HG02885 (cell line): ENCODE measurements at regions not wholly inside any gene's neighbourhood (a gene's known extent, or its start where the extent isn't known, plus 50 kb on each side); places are given as distances from the start of the nearest gene placed in this dataset.

Experiments
- ATAC-seq: cut with Tn5 transposase; IDR thresholded peaks from one replicate; pipeline ENCODE4 v1.9.1; 2021; ENCODE audit warnings: mild to moderate bottlenecking; ENCODE audit not compliant: unreplicated experiment, poor library complexity

GRCh38 chr14:22513066-22513812, 75.8 kb downstream of the DAD1 start:
- ATAC-seq = no peak

DNA sequence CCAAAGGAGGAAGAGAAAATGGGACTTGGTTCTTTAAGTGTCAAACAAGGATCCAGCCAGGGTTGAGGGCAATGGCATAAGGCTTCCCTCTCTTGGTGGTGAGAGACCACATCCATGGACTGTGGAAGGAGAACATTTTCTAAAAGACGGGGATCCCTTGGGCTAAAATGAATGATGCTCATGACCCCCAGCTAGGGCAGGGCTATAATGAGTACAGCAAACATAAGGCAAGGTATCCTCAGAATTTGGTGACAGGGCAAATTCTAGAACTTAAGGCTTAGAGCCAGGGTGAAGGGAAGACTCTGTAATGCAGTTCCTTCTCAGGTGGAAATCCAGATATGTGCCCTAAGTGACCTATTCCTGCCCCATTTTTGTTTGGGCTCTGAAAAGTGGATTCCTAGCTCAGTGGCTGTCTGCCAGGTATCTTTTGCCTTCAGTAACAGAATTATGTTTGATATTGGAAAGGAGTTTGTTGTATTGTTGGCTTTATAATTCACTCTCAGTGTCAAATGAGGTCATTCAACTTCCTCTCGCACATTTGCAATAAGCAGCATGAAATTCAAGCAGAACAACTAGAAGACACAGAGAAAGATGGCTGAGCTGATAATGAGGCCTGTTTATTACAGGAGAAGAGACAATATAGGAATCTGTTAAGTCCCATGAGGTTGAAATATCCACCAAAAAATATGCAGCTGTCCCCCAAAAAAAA, 76.8 kb downstream of the DAD1 start:
- ATAC-seq = no peak

DNA sequence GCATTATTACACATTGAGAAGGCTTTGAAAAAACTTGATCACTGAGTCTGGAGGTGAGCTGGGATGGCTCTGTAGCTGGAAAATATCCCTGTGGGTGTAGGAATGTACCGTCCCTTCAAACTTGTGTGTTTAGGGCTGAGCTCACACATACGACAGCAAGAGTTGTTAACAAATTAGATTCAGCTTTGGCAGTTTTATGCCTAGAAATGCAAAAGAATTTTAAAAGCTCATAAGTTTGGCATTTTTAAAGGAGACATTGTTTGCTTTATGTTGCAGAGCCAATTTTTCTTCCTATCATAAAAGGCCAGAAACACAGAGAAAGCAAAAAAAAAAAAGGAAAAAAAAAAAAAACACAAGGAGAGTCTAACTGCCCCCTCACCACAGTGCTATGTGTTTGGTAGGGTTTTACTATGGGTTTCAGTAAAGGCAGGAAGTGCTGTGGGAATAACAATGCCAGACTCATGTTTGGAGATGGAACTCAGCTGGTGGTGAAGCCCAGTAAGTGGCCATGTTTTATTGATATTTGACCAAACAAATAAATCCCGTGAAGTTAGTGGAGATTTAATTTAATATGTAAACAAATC, 78.4 kb downstream of the DAD1 start:
- no peak for ATAC-seq

DNA sequence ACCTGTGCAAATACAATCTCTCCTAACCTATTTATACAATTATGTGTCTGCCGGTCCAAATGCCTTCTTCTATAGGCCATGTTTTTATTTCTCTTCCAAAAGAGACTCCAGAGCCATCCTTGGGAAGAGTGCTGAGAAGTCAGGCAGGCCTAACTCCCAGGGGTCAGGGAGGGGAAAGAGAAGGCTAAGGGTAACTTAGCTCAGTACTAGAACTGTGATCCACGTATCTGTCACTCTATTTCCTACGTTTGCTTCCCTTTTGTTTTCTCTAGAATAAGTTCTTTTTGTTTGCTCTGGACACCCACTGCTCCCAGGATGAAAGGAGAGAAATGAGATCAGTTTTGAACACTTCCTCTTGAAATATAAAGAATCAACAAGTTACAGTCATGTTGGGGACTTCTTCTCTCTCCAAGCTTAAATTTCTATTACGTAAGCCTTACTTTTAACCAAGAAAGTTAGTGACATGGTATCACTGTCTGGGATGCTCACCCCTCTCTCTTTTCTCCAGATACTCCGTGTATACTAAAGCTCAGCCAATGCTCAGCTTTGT, 79.2 kb downstream of the DAD1 start:
- no peak for ATAC-seq

DNA sequence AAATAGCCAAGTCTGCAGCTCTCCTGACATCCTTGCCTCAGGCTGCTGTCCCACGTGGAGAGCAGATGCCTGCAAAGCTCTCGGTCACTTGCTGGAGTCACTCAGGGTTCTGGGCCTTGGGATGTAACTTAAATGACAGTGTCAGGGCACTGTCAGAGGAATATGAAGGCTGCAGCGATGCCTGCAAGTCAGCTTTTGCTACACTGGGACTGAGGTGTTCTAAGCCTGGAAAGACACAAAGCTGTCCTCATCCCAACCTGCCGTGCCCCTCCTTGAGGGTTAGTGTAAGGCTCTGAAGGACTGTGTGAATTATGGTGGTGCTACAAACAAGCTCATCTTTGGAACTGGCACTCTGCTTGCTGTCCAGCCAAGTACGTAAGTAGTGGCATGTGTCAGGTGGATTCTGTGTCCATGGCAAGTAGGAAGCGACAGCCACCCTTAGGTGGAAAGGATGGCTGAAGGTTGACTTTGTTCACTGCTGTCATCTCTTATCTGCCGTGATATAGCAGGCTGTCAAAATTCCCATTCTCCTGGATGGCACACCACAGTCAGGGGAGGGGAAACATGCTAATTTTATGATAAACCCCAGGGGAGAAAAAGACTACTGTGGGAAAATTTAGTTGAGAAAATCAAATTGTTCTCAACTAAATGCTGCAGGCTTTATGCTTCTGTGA, 79.9 kb downstream of the DAD1 start:
- ATAC-seq = no peak

GRCh38 chr14:22508662-22509035, 80.4 kb downstream of the DAD1 start:
- no peak for ATAC-seq

- ATAC-seq = no peak
These were observed 80.9 kb downstream of the DAD1 start for GRCh38 chr14:22508150-22508457.

- no peak for ATAC-seq
These were observed 82.2 kb downstream of the DAD1 start for GRCh38 chr14:22506778-22507351.

- no peak for ATAC-seq
These were observed 82.7 kb downstream of the DAD1 start for GRCh38 chr14:22506378-22506710.

- ATAC-seq = peak; percentile 48
These were observed 83.2 kb downstream of the DAD1 start for GRCh38 chr14:22505697-22506377.

GRCh38 chr14:22505309-22505696, 83.7 kb downstream of the DAD1 start:
- ATAC-seq = no peak

GRCh38 chr14:22502551-22502950, 86.5 kb downstream of the DAD1 start:
- no peak for ATAC-seq

DNA sequence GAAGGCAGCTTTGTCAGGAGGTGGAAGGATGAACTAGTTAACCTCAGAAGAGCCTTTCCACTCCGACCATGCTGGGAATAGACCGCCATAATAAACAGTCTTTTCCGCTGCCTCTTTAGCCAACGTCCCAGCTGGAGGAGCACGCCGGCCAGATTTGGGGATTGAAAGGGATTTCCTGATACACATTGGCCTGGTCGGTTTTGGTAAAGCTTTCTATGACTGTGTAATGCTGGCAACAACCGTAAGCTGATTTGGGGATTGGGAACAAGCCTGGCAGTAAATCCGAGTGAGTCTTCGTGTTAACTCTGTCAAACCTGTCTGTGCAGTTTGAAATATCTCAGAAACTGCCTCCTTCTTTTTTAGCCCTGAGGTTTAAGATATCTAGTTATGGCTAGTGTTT, 87.0 kb downstream of the DAD1 start:
- ATAC-seq = no peak

DNA sequence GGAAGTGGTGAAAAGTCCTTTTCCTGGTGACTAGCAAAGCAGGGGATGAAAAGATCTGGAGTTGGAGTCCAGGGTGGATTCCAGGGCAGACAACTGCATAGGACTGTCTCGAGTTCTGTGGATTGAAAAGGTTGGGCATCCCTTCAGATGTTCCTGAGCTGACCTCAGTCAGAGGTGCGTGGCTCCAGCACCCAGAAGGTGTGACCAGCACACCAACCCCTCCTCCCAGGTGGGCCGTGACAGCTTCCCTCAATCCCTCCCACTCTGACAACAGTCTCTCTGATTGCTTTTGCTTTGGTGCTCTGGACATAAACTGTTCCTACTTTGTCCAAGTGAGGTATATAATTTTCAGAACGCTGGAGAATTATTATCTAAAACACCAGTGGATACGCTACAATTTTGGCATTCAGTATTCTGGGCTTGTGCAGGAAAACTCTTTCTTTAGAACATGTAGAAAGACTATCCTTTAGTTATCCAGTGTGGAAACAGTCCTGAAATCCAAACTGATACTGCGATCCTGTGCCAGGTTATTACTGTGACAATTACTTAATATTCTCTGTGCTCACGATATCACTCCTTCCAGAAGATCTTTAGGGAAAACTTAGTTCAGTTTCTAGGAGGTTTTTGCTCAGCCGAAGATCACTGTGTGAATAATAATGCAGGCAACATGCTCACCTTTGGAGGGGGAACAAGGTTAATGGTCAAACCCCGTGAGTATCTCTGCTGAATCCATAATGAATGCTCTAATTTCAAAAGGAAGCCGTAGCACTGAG, 87.9 kb downstream of the DAD1 start:
- ATAC-seq = no peak

DNA sequence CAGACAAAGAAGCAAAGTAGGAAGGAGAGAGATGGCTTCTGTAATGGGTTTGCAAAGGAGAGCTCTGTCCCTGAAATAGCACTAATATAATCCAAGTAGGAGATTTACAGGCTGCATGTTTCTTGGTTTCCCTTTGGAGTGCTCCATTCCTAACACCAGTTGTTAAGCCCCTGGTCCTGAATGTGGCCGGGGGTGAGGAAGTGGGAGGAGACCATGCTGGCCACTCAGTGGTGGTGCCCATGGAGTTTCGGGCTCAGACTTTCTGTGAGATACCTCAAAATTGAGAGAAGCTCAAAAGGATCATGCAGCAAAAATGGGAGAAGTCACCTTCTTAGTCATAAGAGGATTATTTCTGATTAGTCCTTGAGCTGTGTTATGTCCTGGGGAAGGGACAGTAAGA, 88.5 kb downstream of the DAD1 start:
- ATAC-seq = no peak

DNA sequence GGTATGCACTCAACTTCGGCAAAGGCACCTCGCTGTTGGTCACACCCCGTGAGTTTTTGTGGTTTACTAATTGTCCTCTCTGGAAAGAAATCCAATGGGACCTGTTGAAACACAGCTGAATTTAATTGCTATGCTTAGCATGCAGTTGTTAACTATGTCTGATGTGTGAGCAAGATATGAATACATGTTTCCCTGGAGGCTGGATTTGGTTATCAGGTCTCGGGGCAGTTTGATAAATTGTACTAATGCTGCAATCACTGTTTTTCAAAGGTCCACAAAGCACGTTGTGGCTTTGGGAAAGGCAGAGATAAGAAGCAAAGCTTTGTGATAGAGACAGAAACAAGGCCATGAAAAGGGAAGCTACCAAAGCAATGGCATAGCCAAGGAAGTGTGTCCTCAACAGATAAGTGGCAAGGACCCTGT, 91.3 kb downstream of the DAD1 start:
- ATAC-seq = no peak

DNA sequence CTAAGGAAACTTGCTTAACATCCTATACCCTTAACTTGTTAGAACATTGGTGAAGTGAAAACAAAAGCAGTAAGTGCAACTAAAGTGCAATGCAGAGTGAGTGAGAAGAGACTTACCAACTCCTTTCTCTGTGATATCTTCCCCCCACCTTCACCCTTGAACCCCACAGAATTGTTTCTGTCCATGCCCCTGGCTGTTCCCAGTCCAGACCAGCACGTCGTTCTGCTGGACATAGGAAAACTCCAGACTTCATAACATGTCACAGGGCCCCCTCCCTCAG, 91.9 kb downstream of the DAD1 start:
- no peak for ATAC-seq

DNA sequence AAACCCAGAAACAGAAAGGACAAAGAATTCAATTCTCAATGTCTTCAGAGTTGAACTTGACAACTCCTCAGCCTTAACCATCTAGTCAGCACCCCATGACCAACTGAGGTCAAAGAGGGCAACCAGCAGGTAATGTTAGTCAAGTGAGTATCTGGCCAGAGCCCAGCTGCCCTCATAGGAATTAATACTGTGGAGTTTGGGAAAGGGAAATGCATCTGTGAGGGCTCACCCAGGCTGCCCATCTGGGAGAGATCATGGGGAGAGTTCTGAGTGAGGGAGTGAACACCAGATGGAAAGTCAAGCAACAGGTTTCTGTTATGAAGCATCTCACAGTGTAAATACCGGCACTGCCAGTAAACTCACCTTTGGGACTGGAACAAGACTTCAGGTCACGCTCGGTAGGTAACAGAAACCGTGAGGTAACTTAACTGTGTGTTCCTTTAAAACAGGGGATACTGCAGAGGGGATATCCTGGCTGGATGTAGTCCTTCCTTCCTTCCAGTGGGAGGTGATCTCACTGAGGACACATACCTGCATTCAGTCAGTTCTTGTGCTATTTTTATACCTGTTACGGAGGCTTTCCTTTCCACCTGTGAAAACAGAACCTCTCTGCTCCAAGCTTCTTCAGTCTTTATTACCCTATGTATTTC, 94.4 kb downstream of the DAD1 start:
- no peak for ATAC-seq

- no peak for ATAC-seq
These were observed 95.3 kb downstream of the DAD1 start for GRCh38 chr14:22493753-22494152.
